ENCODE measurements at regions not wholly inside any gene's neighbourhood (a gene's known extent, or its start where the extent isn't known, plus 50 kb on each side); places are given as distances from the start of the nearest gene placed in this dataset.

DNA sequence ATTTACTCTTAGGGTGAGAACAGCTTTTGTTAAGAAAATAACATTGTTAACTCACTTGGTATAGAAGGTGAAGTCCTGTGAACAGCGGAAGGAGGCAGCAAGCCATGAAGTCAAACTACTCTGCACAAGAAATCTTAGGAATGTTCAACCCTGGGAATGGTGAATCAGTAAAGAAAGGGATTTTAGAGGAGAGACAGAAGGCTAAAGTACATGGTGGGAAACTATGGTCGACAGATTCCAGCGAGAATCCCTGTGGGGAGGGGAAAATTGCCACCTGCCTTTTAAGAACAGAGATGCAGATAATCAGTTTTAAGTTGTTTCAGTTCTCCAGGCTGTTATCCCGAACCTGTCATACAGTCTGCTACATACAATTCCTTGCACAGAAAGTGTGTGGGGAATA lies 63.2 kb upstream of the PTPRR start:
- Histone ChIP-seq H3K9me3 (ENCODE audit: low read length) (no peaks in the 10 kb centered on the region), H3K36me3 (ENCODE audit: low read depth, low read length) (no peaks in the 10 kb centered on the region), H4K20me1 (ENCODE audit: low read length) (no peaks in the 10 kb centered on the region), H3K4me2 (ENCODE audit: low read length) (no peak overlapping the region), H3K4me1 (ENCODE audit: insufficient read depth, low read length) (no peaks in the 10 kb centered on the region), H3F3A (ENCODE audit: low read length, unreplicated experiment) (no peaks in the 10 kb centered on the region), H3K27ac (ENCODE audit: low read length) (no peak overlapping the region), H3K79me2 (ENCODE audit: low read length) (no peaks in the 10 kb centered on the region), H3K4me3 (ENCODE audit: low read length) (no peak overlapping the region), H2AFZ (ENCODE audit: low read length) (no peak overlapping the region), H3K27me3 (ENCODE audit: low read length) (no peaks in the 10 kb centered on the region), H3K9ac (ENCODE audit: low read length) (no peak overlapping the region), H3K9me2 (replicated peaks; ENCODE audit: low read length) (no peaks in the 10 kb centered on the region)
- POLR2A ChIA-PET (ENCODE audit: unreplicated experiment) = no interaction called here
- DNase-seq (no peak), ATAC-seq (no peak)
- TF ChIP-seq, protein P1, sequence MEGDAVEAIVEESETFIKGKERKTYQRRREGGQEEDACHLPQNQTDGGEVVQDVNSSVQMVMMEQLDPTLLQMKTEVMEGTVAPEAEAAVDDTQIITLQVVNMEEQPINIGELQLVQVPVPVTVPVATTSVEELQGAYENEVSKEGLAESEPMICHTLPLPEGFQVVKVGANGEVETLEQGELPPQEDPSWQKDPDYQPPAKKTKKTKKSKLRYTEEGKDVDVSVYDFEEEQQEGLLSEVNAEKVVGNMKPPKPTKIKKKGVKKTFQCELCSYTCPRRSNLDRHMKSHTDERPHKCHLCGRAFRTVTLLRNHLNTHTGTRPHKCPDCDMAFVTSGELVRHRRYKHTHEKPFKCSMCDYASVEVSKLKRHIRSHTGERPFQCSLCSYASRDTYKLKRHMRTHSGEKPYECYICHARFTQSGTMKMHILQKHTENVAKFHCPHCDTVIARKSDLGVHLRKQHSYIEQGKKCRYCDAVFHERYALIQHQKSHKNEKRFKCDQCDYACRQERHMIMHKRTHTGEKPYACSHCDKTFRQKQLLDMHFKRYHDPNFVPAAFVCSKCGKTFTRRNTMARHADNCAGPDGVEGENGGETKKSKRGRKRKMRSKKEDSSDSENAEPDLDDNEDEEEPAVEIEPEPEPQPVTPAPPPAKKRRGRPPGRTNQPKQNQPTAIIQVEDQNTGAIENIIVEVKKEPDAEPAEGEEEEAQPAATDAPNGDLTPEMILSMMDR (conservative IDR thresholded peaks at IDR 0.05; ENCODE audit: low read depth, low read length) = no peak
- no peak for TF ChIP-seq EZH2 (IDR thresholded peaks at IDR 0.05; ENCODE audit: low read length, unreplicated experiment)
- no peak for TF ChIP-seq EZH2phosphoT487 (IDR thresholded peaks at IDR 0.05; ENCODE audit: borderline replicate concordance, low read length)
- CTCF ChIA-PET = no interaction called here
- intact Hi-C loops (cut with micrococcal nuclease) = no loop called here
- no TSS peak for BruUV-seq (replicated peaks)

DNA sequence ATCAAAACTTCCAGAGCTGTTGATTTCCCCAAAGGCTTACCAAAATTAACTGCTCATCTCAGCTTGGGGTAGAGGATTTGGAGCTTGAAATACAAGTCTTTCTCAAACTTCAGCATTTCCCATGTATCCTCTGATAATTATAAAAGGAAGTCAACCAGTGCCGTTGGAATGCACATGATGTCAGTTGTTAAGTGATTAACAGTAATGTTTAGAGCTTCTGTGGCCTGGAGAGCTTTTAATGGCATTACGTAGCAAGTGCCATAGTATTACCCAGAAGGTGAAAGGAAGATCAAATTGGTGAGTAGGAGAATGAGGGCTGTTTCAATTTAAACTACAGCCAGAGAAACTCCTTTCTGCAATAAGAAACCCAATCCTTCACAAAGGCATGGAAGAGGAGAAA lies 62.5 kb upstream of the PTPRR start:
- ATAC-seq = no peak
- no peak for TF ChIP-seq EZH2phosphoT487 (IDR thresholded peaks at IDR 0.05; ENCODE audit: borderline replicate concordance, low read length)
- TF ChIP-seq EZH2 (IDR thresholded peaks at IDR 0.05; ENCODE audit: low read length, unreplicated experiment) = no peak
- TF ChIP-seq, protein P1 (conservative IDR thresholded peaks at IDR 0.05; ENCODE audit: low read depth, low read length) = no peak
- intact Hi-C loops (cut with micrococcal nuclease) = no loop called here
- no peaks in the 10 kb centered on the region for H3K9me3 ChIP-seq (ENCODE audit: low read length)
- no peak overlapping the region for H2AFZ ChIP-seq (ENCODE audit: low read length)
- H3K4me3 ChIP-seq (ENCODE audit: low read length) = no peak overlapping the region
- H3K27ac ChIP-seq (ENCODE audit: low read length) = no peak overlapping the region
- DNase-seq = no peak
- no TSS peak for BruUV-seq (replicated peaks)
- H3F3A ChIP-seq (ENCODE audit: low read length, unreplicated experiment) = no peaks in the 10 kb centered on the region
- no peaks in the 10 kb centered on the region for H3K36me3 ChIP-seq (ENCODE audit: low read depth, low read length)
- no peaks in the 10 kb centered on the region for H4K20me1 ChIP-seq (ENCODE audit: low read length)
- H3K79me2 ChIP-seq (ENCODE audit: low read length) = no peaks in the 10 kb centered on the region
- CTCF ChIA-PET = no interaction called here
- no peaks in the 10 kb centered on the region for H3K27me3 ChIP-seq (ENCODE audit: low read length)
- no peak overlapping the region for H3K4me2 ChIP-seq (ENCODE audit: low read length)
- POLR2A ChIA-PET (ENCODE audit: unreplicated experiment) = no interaction called here
- H3K9ac ChIP-seq (ENCODE audit: low read length) = no peak overlapping the region
- no peaks in the 10 kb centered on the region for H3K9me2 ChIP-seq (replicated peaks; ENCODE audit: low read length)
- H3K4me1 ChIP-seq (ENCODE audit: insufficient read depth, low read length) = no peaks in the 10 kb centered on the region

DNA sequence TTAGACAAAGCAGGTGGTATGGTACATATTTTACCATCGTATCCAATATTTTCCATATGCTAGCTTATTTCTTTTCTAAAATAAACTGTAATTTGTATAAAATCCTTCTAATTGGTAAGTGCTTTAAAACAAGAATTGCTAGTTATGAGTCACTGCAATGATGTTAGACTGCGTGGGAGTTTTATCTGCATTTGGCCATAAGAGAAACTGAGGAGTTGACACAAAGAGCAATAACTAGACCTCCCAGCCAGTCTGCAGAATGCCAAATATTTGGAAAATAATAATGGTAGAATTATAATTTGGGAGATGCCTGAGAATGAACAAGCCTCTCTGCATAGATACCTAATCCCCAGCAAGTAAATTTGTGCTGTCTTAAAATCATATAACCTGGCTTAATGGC lies 61.7 kb upstream of the PTPRR start:
- H3K4me2 ChIP-seq (ENCODE audit: low read length) = no peak overlapping the region
- no peak overlapping the region for H3K4me3 ChIP-seq (ENCODE audit: low read length)
- H3K27ac ChIP-seq (ENCODE audit: low read length) = no peak overlapping the region
- no peaks in the 10 kb centered on the region for H3K79me2 ChIP-seq (ENCODE audit: low read length)
- no peak overlapping the region for H2AFZ ChIP-seq (ENCODE audit: low read length)
- ATAC-seq (no peak), DNase-seq (peak; percentile 30)
- ChIA-PET POLR2A (ENCODE audit: unreplicated experiment) (no interaction called here), CTCF (no interaction called here)
- no TSS peak for BruUV-seq (replicated peaks)
- H3K27me3 ChIP-seq (ENCODE audit: low read length) = no peaks in the 10 kb centered on the region
- H3K9ac ChIP-seq (ENCODE audit: low read length) = no peak overlapping the region
- H3K4me1 ChIP-seq (ENCODE audit: insufficient read depth, low read length) = no peaks in the 10 kb centered on the region
- no peaks in the 10 kb centered on the region for H4K20me1 ChIP-seq (ENCODE audit: low read length)
- H3F3A ChIP-seq (ENCODE audit: low read length, unreplicated experiment) = no peaks in the 10 kb centered on the region
- no peaks in the 10 kb centered on the region for H3K36me3 ChIP-seq (ENCODE audit: low read depth, low read length)
- intact Hi-C loops (cut with micrococcal nuclease) = no loop called here
- no peak for TF ChIP-seq EZH2 (IDR thresholded peaks at IDR 0.05; ENCODE audit: low read length, unreplicated experiment)
- TF ChIP-seq, protein P1 (conservative IDR thresholded peaks at IDR 0.05; ENCODE audit: low read depth, low read length) = no peak
- TF ChIP-seq EZH2phosphoT487 (IDR thresholded peaks at IDR 0.05; ENCODE audit: borderline replicate concordance, low read length) = no peak
- H3K9me3 ChIP-seq (ENCODE audit: low read length) = no peaks in the 10 kb centered on the region
- no peaks in the 10 kb centered on the region for H3K9me2 ChIP-seq (replicated peaks; ENCODE audit: low read length)

Data from PC-3 (cell line).